ENCODE measurements at regions not wholly inside any gene's neighbourhood (a gene's known extent, or its start where the extent isn't known, plus 50 kb on each side); places are given as distances from the start of the nearest gene placed in this dataset.

GRCh38 chr6:169954977-169955376 lies 203.6 kb downstream of the ERMARD start:
- Mint-ChIP-seq H3K27me3 (peaks cover 3% of the 10 kb centered on the region), H3K27ac (no peak overlapping the region), H3K9me3 (ENCODE audit: low read depth) (no peaks in the 10 kb centered on the region), H3K36me3 (ENCODE audit: insufficient read depth) (no peaks in the 10 kb centered on the region), H3K4me3 (ENCODE audit: low read depth) (no peak overlapping the region), H3K4me1 (ENCODE audit: low read depth) (peaks cover 8% of the 10 kb centered on the region)
- TF ChIP-seq, protein P1, sequence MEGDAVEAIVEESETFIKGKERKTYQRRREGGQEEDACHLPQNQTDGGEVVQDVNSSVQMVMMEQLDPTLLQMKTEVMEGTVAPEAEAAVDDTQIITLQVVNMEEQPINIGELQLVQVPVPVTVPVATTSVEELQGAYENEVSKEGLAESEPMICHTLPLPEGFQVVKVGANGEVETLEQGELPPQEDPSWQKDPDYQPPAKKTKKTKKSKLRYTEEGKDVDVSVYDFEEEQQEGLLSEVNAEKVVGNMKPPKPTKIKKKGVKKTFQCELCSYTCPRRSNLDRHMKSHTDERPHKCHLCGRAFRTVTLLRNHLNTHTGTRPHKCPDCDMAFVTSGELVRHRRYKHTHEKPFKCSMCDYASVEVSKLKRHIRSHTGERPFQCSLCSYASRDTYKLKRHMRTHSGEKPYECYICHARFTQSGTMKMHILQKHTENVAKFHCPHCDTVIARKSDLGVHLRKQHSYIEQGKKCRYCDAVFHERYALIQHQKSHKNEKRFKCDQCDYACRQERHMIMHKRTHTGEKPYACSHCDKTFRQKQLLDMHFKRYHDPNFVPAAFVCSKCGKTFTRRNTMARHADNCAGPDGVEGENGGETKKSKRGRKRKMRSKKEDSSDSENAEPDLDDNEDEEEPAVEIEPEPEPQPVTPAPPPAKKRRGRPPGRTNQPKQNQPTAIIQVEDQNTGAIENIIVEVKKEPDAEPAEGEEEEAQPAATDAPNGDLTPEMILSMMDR (IDR thresholded peaks at IDR 0.05; ENCODE audit: unreplicated experiment): no peak
- DNase-seq (ENCODE audit: low spot score, unreplicated experiment): no peak

DNA sequence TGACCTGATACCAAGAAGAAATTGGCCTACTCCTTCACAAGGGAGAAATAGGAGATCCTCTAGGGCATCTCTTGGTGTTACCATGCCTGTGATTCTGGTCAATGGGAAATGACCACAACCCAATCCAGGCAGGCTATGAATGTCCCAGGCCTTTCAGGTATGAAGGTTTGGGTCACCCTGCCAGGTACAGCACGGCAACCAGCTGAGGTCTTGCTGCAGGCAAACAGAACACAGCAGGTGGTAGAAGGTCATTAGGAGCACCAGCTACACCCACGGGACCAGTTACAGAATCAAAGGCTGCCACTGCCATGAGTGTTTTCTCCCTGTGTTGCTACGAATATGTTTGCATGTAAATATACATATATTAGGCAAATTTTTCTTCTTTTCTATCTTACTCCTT lies 202.3 kb downstream of the ERMARD start:
- Mint-ChIP-seq H3K4me3 (ENCODE audit: low read depth) (no peak overlapping the region), H3K36me3 (ENCODE audit: insufficient read depth) (no peaks in the 10 kb centered on the region), H3K27me3 (peaks cover 3% of the 10 kb centered on the region), H3K4me1 (ENCODE audit: low read depth) (no peaks in the 10 kb centered on the region), H3K9me3 (ENCODE audit: low read depth) (no peaks in the 10 kb centered on the region), H3K27ac (no peak overlapping the region)
- TF ChIP-seq, protein P1 (IDR thresholded peaks at IDR 0.05; ENCODE audit: unreplicated experiment): no peak
- DNase-seq (ENCODE audit: low spot score, unreplicated experiment): no peak

DNA sequence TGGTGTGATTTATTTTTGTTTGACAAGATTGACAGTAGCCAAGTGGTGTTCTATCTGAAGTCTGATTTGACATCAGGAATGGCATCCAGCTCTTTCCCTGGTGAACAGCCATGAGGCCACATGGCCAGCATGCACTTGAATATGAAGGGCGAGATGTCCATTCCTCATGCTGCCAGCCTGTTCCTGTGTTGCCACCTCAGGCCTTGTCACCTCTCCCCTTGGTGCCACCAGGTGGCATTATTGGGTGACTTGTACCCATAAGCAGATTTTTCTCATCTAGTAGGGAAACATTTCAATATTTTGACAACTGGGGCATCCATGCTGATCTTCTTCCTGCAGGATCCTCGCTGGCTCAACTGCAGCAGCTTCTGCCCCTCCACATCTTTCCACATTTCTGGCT lies 199.1 kb downstream of the ERMARD start:
- DNase-seq (ENCODE audit: low spot score, unreplicated experiment): no peak
- Mint-ChIP-seq H3K36me3 (ENCODE audit: insufficient read depth) (no peaks in the 10 kb centered on the region), H3K27me3 (no peaks in the 10 kb centered on the region), H3K4me1 (ENCODE audit: low read depth) (no peaks in the 10 kb centered on the region), H3K9me3 (ENCODE audit: low read depth) (no peaks in the 10 kb centered on the region), H3K27ac (no peak overlapping the region), H3K4me3 (ENCODE audit: low read depth) (no peak overlapping the region)
- TF ChIP-seq, protein P1 (IDR thresholded peaks at IDR 0.05; ENCODE audit: unreplicated experiment): no peak

DNA sequence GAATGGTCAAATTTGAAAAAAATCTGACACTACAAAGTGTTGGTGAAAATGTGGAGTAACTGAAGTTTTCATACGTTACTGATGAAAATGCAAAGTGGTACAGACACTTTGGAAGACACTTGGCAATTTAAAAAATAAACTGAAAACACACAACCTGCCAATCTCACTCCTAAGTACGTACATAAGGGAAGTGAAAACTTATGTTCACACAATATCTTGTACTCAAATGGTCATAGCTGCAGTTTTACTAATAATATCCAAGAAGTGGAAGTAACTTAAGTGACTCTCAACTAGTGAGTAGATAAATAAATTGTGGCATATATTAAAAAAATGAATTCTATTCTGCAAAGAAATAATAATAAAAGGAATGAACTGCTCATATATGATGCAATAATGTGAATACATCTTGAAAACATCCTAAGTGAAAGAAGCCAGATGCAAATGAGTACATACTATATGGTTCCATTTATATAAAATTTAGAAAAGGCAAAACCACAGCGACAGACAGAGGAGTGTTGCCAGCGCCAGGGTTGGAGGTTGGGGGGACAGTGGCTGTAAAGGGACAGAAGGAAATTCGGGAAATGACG lies 198.2 kb downstream of the ERMARD start:
- TF ChIP-seq, protein P1 (IDR thresholded peaks at IDR 0.05; ENCODE audit: unreplicated experiment): no peak
- Mint-ChIP-seq H3K36me3 (ENCODE audit: insufficient read depth) (no peaks in the 10 kb centered on the region), H3K27ac (no peak overlapping the region), H3K4me1 (ENCODE audit: low read depth) (no peaks in the 10 kb centered on the region), H3K4me3 (ENCODE audit: low read depth) (no peak overlapping the region), H3K9me3 (ENCODE audit: low read depth) (no peaks in the 10 kb centered on the region), H3K27me3 (no peaks in the 10 kb centered on the region)
- no peak for DNase-seq (ENCODE audit: low spot score, unreplicated experiment)

- H3K9me3 Mint-ChIP-seq (ENCODE audit: low read depth): peaks cover 8% of the 10 kb centered on the region
- H3K4me1 Mint-ChIP-seq (ENCODE audit: low read depth): peaks cover 4% of the 10 kb centered on the region
- no peak overlapping the region for H3K27ac Mint-ChIP-seq
- DNase-seq (ENCODE audit: low spot score, unreplicated experiment): no peak
- peaks cover 3% of the 10 kb centered on the region for H3K36me3 Mint-ChIP-seq (ENCODE audit: insufficient read depth)
- TF ChIP-seq, protein P1 (IDR thresholded peaks at IDR 0.05; ENCODE audit: unreplicated experiment): no peak
- H3K27me3 Mint-ChIP-seq: no peaks in the 10 kb centered on the region
- H3K4me3 Mint-ChIP-seq (ENCODE audit: low read depth): no peak overlapping the region
Observed at GRCh38 chr6:169946971-169947370, 195.5 kb downstream of the ERMARD start.
